Thoracic aorta (tissue), 2 donors: ENCODE measurements at regions not wholly inside any gene's neighbourhood (a gene's known extent, or its start where the extent isn't known, plus 50 kb on each side); places are given as distances from the start of the nearest gene placed in this dataset.

Experiments
- ATAC-seq: fragments of 150-250 bp; one replicate; pipeline ENCODE4 v1.8.0; 2017; ENCODE audit warnings: low read depth; ENCODE audit not compliant: insufficient number of reproducible peaks, low FRiP score
- DNase-seq: peaks from one replicate; pipeline ENCODE4 v3.0.0-alpha.2; 2020; ENCODE audit warnings: low spot score
- H3K27ac ChIP-seq, 2 donors: fragments of 200-600 bp; sonication (generic); 1 replicate in 1 of 2; 2 replicates in 1 of 2; pipeline ENCODE4 v1.5.1; 2016; ENCODE audit warnings: mild to moderate bottlenecking in 2 of 2, moderate library complexity in 2 of 2
- H3K27me3 ChIP-seq: fragments of 200-600 bp; sonication (generic); replicated peaks from 2 replicates; pipeline ENCODE4 v1.6.0; 2016; ENCODE audit warnings: mild to moderate bottlenecking; ENCODE audit not compliant: insufficient read depth
- H3K36me3 ChIP-seq: fragments of 200-600 bp; sonication (generic); one replicate; pipeline ENCODE4 v1.5.1; 2016
- H3K4me1 ChIP-seq, 2 donors: fragments of 200-600 bp; sonication (generic); 1 replicate in 1 of 2; 2 replicates in 1 of 2; pipeline versions ENCODE4 v1.5.1 to v1.6.0; 2016; ENCODE audit warnings: low read depth in 2 of 2, mild to moderate bottlenecking in 1 of 2; ENCODE audit not compliant: control insufficient read depth in 1 of 2
- H3K4me3 ChIP-seq: fragments of 200-600 bp; sonication (generic); 2 replicates; pipeline ENCODE4 v1.5.1; 2016; ENCODE audit warnings: mild to moderate bottlenecking
- H3K9me3 ChIP-seq: fragments of 200-600 bp; sonication (generic); 2 replicates; pipeline ENCODE4 v1.5.1; 2016
- TF ChIP-seq, protein P1 (sequence below): fragments of 200-600 bp; sonication (generic); IDR thresholded peaks from one replicate; pipeline ENCODE4 v1.5.1; 2019; ENCODE audit warnings: antibody characterized with exemption

DNA sequence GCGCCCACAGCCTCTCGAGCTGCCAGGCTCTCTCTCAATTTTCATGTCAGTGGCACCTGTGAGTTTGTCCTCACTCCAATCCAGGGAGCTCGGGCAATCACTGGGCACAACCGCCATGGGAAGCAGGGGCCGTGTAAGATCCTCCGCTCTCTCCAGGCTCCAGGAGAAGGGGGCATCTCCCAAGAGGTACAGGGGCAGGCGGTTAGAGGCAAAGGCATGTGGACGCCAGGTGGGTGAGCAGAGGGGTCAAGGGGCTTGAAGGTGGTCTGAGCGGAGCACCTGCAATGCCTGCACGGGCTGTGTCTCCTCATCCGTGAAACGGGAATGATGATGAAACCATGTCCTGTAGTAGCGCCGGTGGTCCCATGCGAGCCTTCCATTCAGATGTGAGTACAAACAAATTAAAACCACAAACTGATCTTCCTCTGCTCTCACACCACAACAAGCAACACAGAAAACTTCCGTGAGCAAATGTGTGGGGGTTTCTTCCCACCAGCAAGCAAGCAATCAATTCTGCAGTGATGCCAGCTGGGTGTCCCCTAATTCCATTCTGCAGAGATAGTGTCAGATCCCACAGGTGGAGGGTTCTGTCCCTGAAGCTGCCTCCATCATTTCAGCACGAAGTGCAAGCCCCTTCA lies 222.5 kb upstream of the PMEPA1 start:
- Histone ChIP-seq H3K36me3 (no peaks in the 10 kb centered on the region), H3K4me1 (peaks cover 0 to 3% of the 10 kb centered on the region in 2 donors), H3K4me3 (no peak overlapping the region), H3K27ac (no peak overlapping the region), H3K27me3 (no peaks in the 10 kb centered on the region), H3K9me3 (no peaks in the 10 kb centered on the region)
- TF ChIP-seq, protein P1, sequence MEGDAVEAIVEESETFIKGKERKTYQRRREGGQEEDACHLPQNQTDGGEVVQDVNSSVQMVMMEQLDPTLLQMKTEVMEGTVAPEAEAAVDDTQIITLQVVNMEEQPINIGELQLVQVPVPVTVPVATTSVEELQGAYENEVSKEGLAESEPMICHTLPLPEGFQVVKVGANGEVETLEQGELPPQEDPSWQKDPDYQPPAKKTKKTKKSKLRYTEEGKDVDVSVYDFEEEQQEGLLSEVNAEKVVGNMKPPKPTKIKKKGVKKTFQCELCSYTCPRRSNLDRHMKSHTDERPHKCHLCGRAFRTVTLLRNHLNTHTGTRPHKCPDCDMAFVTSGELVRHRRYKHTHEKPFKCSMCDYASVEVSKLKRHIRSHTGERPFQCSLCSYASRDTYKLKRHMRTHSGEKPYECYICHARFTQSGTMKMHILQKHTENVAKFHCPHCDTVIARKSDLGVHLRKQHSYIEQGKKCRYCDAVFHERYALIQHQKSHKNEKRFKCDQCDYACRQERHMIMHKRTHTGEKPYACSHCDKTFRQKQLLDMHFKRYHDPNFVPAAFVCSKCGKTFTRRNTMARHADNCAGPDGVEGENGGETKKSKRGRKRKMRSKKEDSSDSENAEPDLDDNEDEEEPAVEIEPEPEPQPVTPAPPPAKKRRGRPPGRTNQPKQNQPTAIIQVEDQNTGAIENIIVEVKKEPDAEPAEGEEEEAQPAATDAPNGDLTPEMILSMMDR, result no peak
- DNase-seq (no peak), ATAC-seq (no peak)

DNA sequence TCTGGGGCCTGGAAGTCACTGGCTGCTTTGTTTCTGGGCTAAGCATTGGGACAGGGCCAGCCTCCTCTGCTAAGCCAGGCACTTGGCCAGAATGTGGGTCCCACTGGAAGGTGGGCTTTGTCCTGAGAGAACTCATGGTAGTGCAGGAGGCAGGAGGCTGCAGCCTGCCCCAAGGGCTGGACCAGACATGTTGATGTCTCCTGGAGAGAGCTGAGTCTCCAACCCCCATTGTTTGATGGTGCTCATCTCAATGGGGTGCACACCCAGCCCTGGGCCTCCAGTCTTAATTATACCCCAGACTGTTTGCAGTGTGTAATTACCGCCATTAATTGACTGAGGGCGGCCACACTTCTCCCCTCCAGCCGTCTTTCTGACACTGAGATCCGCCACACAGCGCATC lies 220.5 kb upstream of the PMEPA1 start:
- no peaks in the 10 kb centered on the region for H3K4me1 ChIP-seq
- ATAC-seq, result no peak
- no peak overlapping the region for H3K4me3 ChIP-seq
- no peak for DNase-seq
- H3K9me3 ChIP-seq, result peaks cover 12% of the 10 kb centered on the region
- TF ChIP-seq, protein P1, result no peak
- H3K27ac ChIP-seq, result no peak overlapping the region
- no peaks in the 10 kb centered on the region for H3K36me3 ChIP-seq
- H3K27me3 ChIP-seq, result no peaks in the 10 kb centered on the region

DNA sequence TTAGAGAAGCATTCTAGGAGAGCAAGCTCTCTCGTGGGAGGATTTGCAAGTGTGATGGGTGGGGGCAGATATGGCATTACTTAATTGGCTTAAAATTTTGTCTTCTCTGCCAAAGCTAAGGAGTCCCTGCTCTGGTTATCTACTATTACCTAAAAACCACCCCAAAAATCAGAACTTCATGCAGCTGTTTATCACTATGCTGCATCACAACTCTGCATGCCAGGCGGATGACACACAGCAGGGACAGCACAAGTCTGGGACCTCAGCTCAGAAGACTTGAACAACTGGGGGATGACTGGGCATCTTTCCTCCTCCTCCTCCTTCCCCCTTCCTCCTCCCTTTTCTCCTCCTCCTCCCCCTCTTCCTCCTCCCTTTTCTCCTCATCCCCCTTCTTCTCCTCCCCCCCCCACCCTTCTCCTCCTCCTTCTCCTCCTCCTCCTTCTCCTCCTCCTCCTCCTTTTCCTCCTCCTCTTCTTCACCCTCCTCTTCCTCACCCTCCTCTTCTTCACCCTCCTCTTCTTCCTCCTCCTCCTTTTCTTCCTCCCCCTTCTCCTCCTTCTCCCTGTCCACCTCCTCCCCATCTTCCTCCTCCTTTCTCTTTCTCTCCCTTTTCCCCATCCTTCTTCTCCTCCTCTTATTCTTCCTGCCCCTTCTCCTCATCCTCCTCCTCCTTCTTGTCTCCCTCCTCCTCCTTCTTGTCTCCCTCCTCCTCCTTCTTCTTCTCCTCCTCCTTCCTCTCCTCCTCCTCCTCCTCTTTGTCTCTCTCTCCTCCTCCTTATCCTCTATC lies 218.6 kb upstream of the PMEPA1 start:
- Histone ChIP-seq H3K9me3 (peaks cover 12% of the 10 kb centered on the region), H3K4me3 (no peak overlapping the region), H3K27me3 (no peaks in the 10 kb centered on the region), H3K4me1 (no peaks in the 10 kb centered on the region), H3K36me3 (no peaks in the 10 kb centered on the region), H3K27ac (no peak overlapping the region)
- ATAC-seq, result no peak
- TF ChIP-seq, protein P1, result no peak
- no peak for DNase-seq

DNA sequence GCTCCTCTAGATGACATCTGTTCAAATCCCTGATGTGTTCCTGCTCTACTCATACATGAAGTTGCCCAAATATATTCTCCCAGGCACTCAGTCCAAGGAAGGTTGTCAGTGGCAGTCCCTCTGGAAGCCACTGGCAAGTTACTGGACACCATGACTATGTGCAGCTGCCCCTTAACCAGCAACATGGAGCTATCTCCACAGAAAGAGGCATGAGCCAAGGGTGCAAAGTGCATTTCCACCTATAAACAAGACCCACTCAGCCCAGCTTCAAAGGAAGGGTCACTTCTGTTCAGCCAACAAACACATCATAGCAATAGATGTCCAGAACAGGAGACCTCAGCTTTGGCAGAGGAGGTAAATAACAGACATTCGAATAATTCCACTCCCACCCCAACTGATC lies 217.6 kb upstream of the PMEPA1 start:
- H3K4me3 ChIP-seq, result no peak overlapping the region
- no peak for ATAC-seq
- H3K27me3 ChIP-seq, result no peaks in the 10 kb centered on the region
- no peaks in the 10 kb centered on the region for H3K36me3 ChIP-seq
- no peaks in the 10 kb centered on the region for H3K4me1 ChIP-seq
- TF ChIP-seq, protein P1, result no peak
- H3K27ac ChIP-seq, result no peak overlapping the region
- H3K9me3 ChIP-seq, result peaks cover 12% of the 10 kb centered on the region
- DNase-seq, result no peak

DNA sequence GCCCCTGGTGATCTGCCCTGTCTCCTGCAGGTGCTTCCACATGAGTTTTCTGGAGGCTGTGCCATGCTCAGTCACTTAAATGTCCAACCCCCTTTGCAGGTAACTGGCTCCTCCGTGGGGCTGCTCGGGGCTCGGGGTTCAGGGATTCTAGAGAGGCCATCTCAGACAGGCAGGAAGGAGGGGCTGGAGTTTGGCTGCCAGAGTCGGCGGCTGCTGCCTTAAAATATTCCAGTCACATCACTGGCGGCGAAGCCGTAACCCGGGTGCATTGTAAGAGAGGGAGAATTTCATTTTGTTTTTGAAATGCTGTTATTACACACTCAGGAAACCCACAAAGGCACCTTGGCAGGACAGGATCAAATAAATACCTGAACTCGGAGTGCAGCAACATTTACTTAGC lies 212.9 kb upstream of the PMEPA1 start:
- H3K4me1 ChIP-seq, result no peaks in the 10 kb centered on the region
- ATAC-seq, result no peak
- peaks cover 12% of the 10 kb centered on the region for H3K9me3 ChIP-seq
- H3K36me3 ChIP-seq, result no peaks in the 10 kb centered on the region
- no peaks in the 10 kb centered on the region for H3K27me3 ChIP-seq
- H3K4me3 ChIP-seq, result no peak overlapping the region
- no peak for DNase-seq
- TF ChIP-seq, protein P1, result no peak
- no peak overlapping the region for H3K27ac ChIP-seq
